ENCODE measurements at regions not wholly inside any gene's neighbourhood (a gene's known extent, or its start where the extent isn't known, plus 50 kb on each side); places are given as distances from the start of the nearest gene placed in this dataset.

GRCh38 chr9:82519332-82519731, 530.8 kb downstream of the SPATA31D1 start:
- peak overlapping the region; percentile 60 for H3K27ac Mint-ChIP-seq
- no peaks in the 10 kb centered on the region for H3K27me3 Mint-ChIP-seq (ENCODE audit: low read depth)
- peaks cover 39% of the 10 kb centered on the region for H3K4me1 Mint-ChIP-seq
- no peak for DNase-seq (ENCODE audit: low spot score in 2 of 2, unreplicated experiment in 2 of 2)
- H3K9me3 Mint-ChIP-seq: peaks cover 5% of the 10 kb centered on the region
- no peak overlapping the region for H3K4me3 Mint-ChIP-seq
- TF ChIP-seq CTCF (IDR thresholded peaks at IDR 0.05; ENCODE audit: unreplicated experiment): no peak
- no peaks in the 10 kb centered on the region for H3K36me3 Mint-ChIP-seq

DNA sequence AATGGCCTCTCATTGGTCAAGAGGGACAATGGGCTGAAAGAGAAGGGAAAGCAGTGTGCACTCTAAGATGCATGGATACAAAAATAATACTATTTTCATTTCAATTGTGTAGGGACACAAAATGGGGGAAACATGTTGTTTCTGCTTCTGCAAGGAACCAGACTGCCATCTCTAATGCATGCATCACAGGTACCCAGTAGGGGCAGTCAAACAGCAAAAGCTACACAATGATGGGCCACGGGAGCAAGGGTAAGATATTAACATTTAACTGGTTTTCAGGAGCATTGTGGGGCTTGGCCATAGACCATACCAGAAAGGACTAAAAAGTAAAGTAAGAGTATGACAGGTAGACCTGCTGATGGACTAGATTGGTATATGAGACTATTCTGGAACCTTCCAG, 535.8 kb downstream of the SPATA31D1 start:
- H3K9me3 Mint-ChIP-seq: peaks cover 38% of the 10 kb centered on the region
- H3K27me3 Mint-ChIP-seq (ENCODE audit: low read depth): no peaks in the 10 kb centered on the region
- peaks cover 14% of the 10 kb centered on the region for H3K36me3 Mint-ChIP-seq
- no peak overlapping the region for H3K4me3 Mint-ChIP-seq
- no peak overlapping the region for H3K27ac Mint-ChIP-seq
- no peak for DNase-seq (ENCODE audit: low spot score in 2 of 2, unreplicated experiment in 2 of 2)
- TF ChIP-seq CTCF (IDR thresholded peaks at IDR 0.05; ENCODE audit: unreplicated experiment): no peak
- peaks cover 12% of the 10 kb centered on the region for H3K4me1 Mint-ChIP-seq

DNA sequence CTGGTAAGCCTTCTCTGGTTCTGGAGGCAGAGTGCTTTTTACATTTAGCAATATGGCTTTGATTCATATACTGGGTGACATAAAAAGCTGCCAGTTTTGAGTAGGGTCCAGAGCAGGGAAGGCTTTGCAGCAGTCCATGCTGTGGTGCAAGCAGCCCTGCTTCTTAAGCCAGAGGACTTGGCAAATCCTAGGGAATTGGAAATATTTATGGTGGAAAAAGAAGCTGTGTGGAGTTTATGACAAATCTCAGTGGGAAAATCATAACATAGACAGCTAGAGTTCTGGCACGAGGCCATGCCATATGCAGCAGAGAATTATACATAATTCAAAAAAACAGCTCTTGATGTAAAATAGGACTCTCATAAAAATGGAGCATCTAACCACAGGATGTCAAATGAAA, 536.4 kb downstream of the RASEF start:
- no peak for DNase-seq (ENCODE audit: low spot score in 2 of 2, unreplicated experiment in 2 of 2)
- Mint-ChIP-seq H3K4me3 (no peak overlapping the region), H3K27me3 (ENCODE audit: low read depth) (no peaks in the 10 kb centered on the region), H3K4me1 (peaks cover under 1% of the 10 kb centered on the region), H3K9me3 (peaks cover 43% of the 10 kb centered on the region), H3K27ac (no peak overlapping the region), H3K36me3 (peaks cover 19% of the 10 kb centered on the region)
- TF ChIP-seq CTCF (IDR thresholded peaks at IDR 0.05; ENCODE audit: unreplicated experiment): no peak

DNA sequence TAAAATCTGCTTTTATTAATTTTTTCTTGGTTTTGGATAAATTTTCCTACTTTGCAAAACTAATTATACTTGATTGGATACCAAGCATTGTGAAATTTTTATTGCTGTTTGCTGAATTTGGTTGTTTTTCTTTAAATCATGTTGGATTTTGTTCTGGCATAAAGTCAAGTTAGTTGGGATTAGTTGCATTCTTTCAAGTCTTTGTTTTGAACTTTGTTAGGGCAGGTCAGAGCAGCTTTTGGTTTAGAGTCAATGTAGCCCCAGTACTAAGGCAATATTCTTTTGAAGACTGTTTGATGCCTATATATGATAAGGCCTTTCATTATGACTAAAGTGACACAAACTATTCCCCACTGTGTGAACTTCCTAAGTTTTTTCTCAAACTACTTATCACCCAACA, 531.1 kb downstream of the RASEF start:
- peaks cover 16% of the 10 kb centered on the region for H3K36me3 Mint-ChIP-seq

GRCh38 chr9:82532504-82533180, 530.3 kb downstream of the RASEF start:
- H3K4me3 Mint-ChIP-seq: no peak overlapping the region
- no peak overlapping the region for H3K27ac Mint-ChIP-seq
- H3K4me1 Mint-ChIP-seq: peaks cover 33% of the 10 kb centered on the region
- no peak for TF ChIP-seq CTCF (IDR thresholded peaks at IDR 0.05; ENCODE audit: unreplicated experiment)
- DNase-seq (ENCODE audit: low spot score in 2 of 2, unreplicated experiment in 2 of 2): no peak
- H3K27me3 Mint-ChIP-seq (ENCODE audit: low read depth): no peaks in the 10 kb centered on the region
- H3K9me3 Mint-ChIP-seq: peaks cover 15% of the 10 kb centered on the region
- peaks cover 13% of the 10 kb centered on the region for H3K36me3 Mint-ChIP-seq

More for the DNA sequence above, 531.1 kb downstream of the RASEF start:
- Mint-ChIP-seq H3K4me1 (peaks cover 33% of the 10 kb centered on the region), H3K4me3 (no peak overlapping the region), H3K27ac (peak overlapping the region; percentile 43), H3K27me3 (ENCODE audit: low read depth) (no peaks in the 10 kb centered on the region), H3K9me3 (peaks cover 23% of the 10 kb centered on the region)
- TF ChIP-seq CTCF (IDR thresholded peaks at IDR 0.05; ENCODE audit: unreplicated experiment): no peak
- DNase-seq (ENCODE audit: low spot score in 2 of 2, unreplicated experiment in 2 of 2): no peak

Measured in mesothelial cell of epicardium (in vitro differentiated cells).